GM18508 (cell line): ENCODE measurements at regions not wholly inside any gene's neighbourhood (a gene's known extent, or its start where the extent isn't known, plus 50 kb on each side); places are given as distances from the start of the nearest gene placed in this dataset.
"Not testable (repeated sequence)": the region's sequence is repeated elsewhere in the genome, so short reads cannot be mapped to it uniquely, and the experiment has no call there.

Source experiments
- ATAC-seq: cut with Tn5 transposase; IDR thresholded peaks from one replicate; pipeline ENCODE4 v1.9.1; 2021; ENCODE audit warnings: moderate number of reproducible peaks; ENCODE audit not compliant: insufficient read depth, unreplicated experiment

GRCh38 chr16:75780669-75781068 is 54.4 kb upstream of the CPHXL start:
- no peak for ATAC-seq

GRCh38 chr16:75781683-75782343 is 55.5 kb upstream of the CPHXL start:
- ATAC-seq = no peak

DNA sequence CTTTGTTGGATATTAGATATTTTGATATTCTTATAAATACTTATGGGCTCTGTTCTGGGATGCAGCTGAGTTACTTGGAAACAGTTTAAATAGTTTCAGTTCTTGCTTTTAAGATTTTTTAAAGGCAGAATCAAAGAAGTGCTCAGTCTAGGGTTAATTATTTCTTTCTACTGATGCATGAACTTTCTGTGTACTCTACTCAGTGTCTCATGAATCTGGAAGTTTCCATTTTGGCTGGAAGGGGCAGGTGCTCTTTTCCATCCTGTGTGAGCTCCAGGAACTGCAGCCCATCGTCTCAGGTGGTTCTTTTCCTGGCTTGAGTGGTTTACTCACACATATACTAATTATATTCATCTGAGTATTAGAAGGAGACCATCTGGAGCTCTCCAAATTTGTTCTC is 61.1 kb upstream of the CPHXL start:
- peak; percentile 70 for ATAC-seq

DNA sequence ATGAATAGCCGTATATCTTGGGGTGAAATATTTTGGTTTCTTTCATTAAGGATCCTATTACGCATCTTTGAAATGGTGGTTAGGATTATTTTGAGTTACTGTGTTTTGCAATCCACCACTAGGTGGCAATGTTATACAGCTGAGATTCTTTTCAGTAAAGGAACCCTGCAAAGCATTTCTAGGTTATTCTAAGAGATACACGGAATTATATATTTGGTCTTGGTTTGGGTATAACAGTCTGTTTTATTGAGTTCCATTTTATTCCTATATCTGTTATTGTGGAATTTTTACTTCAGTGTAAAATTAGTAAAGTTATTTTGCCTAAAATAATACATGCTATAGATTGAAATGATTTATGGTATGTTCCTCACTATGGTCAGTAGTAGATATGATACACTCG is 62.9 kb upstream of the CPHXL start:
- peak; percentile 44 for ATAC-seq

- ATAC-seq = no peak
Observed at GRCh38 chr16:75792771-75793492, 66.6 kb upstream of the CPHXL start.

DNA sequence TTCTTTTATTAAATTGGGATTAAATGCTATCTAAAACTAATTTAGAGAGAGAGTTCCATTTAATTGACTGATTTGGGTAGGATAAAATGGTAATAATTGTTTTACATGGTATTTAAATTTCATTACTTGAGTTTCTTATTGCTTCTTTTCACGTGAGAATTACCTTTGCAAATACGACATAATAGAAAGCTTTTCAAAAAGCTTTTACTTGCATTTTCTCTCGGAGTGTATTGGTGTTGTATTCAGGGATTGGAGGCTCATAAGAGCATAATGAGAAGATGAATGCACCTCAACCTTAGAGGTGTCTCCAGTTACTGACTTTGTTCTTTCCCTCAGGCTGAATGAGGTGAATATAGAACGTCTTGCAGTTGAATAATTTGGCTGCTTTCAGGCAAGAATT is 67.4 kb upstream of the CPHXL start:
- ATAC-seq = no peak

DNA sequence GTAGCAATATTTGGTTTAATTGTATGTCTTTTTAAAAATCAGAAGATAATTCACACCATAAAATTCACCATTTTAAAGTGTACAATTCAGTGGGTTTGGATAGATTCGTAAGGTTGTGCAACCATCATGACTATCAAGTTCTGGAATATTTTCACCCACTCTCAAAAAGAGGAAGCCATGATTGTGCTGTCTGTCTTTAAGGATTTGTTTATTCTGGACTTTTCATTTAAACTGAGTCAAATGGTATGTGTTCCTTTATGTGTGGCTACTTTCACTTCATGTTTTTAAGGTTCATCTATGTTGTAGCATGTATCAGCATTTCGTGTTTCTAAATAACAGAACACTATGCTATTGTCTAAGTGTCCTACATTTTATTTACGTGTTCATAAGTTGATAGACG is 68.1 kb upstream of the CPHXL start:
- no peak for ATAC-seq

GRCh38 chr16:75798714-75799113 is 72.4 kb upstream of the CPHXL start:
- no peak for ATAC-seq

DNA sequence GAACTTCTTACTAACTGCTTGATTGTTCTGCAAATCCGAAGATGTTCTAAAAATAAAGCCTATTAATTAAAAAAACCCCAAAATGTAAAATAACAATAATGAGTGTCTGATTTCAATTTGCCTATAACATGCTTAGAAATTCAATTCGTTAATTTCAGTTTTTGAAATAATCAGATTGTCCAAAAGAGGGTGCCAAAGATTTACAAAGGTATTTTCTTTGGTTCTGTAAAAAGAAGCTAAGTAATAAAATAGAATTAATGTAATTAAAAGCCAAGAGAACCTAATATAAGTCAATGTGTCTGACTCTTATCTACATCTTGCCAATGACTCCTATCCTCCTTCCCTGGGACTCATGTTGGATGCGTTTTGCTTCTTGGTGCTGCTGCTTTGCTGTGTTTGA is 75.0 kb upstream of the CPHXL start:
- ATAC-seq = no peak

GRCh38 chr16:75803753-75804152 is 77.5 kb upstream of the CPHXL start:
- no peak for ATAC-seq

DNA sequence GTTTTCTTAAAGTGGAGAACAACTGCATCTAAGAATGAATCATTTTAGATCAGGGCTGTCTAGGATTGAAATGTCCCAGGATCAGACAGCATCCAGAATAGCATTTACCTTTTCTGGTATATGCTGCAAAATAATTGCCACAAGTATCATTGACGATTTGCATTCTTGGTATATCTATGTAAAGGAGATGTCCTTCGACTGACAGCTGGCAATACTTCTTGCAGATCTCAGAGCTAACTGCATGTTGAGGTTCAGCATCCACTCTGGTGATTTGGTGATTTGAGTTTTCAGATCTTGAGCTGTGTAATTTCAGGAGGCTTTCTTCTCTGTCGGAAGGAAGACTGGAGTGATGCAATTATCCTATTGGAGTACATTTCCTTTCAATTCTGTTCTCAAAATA is 78.1 kb upstream of the CPHXL start:
- no peak for ATAC-seq

- ATAC-seq = no peak
Observed at GRCh38 chr16:75805946-75806345, 79.7 kb upstream of the CPHXL start.

- ATAC-seq = no peak
Observed at GRCh38 chr16:75806487-75806886, 80.2 kb upstream of the CPHXL start.

- ATAC-seq = no peak
Observed at GRCh38 chr16:75810342-75810741, 84.1 kb upstream of the CPHXL start.

DNA sequence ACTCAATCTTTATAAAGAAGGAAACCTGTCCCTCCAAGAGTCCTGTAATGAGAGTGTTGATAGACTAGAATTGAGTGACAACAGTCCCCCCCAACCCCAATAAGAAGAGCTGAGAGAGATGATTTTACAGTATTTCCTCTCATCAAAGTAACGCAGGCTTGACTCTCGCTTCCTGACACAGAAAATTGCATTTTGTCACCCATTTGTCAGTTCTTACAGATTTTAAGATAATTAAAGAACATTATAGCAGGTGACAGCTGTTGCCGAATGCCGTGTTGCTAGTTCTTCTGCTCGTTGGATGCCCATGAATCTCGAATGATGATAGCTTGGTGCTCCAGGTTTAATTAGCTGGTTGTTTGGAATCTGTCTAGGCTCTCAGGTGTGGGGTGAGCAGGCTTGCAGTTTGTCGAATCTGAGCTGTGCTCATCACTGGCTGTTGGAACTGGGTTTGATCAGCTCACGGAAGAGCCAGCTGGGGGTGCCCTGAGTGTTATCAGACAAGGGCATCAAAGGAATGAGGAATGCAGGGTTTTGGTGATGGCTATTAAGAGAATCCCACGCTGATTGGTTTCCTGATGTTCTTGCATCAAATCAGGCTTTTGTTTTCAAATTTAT is 84.8 kb upstream of the CPHXL start:
- no peak for ATAC-seq

- ATAC-seq = no peak
Observed at GRCh38 chr16:75818491-75818890, 92.2 kb upstream of the CPHXL start.

DNA sequence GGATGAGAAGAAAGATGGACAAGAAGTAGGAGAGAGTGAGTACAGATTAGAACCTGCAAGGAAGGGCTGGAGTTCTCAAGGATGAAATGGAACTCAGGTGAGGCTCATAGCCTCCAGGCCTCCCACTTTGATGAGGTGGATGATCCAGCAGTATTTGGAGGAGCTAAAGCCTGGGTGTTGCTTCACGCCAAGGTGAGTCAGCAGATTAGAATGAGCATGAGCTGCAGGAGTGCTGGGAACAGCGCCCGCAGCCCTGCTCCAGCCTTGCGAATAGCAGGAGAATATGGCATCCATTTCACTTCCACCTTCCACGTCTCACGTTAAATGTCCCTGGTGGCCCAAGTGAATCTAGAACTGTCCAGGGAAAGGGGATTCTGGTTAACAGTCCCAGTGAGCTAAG is 94.4 kb upstream of the CPHXL start:
- no peak for ATAC-seq

GRCh38 chr16:75821117-75821516 is 94.8 kb upstream of the CPHXL start:
- ATAC-seq = no peak

GRCh38 chr16:75825750-75826149 is 99.5 kb upstream of the CPHXL start:
- ATAC-seq = not testable (repeated sequence)

GRCh38 chr16:75827372-75828038 is 101.2 kb upstream of the CPHXL start:
- not testable (repeated sequence) for ATAC-seq

GRCh38 chr16:75833385-75833784 is 107.1 kb upstream of the CPHXL start:
- ATAC-seq = not testable (repeated sequence)
